ENCODE measurements at regions not wholly inside any gene's neighbourhood (a gene's known extent, or its start where the extent isn't known, plus 50 kb on each side); places are given as distances from the start of the nearest gene placed in this dataset.

DNA sequence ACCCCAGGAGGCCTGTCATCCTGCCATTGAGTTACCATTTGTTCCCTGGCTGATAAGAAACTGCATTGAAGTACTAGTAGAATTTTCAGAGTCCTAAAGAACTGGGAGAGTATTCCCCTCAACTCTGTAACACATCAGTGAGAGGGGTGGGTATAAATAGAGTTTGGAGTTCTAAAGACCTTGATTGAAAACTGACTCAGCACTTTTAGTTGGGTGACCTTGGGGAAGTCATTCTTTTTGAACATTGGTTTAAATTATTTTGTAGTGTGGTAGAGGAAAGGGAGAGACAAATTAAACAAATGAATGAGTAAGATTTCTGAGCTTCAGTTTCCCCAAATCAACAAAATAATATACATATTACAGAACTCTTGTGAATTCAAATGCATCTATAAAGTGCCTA, 344.5 kb upstream of the THBS1 start:
- TF ChIP-seq, protein P1, sequence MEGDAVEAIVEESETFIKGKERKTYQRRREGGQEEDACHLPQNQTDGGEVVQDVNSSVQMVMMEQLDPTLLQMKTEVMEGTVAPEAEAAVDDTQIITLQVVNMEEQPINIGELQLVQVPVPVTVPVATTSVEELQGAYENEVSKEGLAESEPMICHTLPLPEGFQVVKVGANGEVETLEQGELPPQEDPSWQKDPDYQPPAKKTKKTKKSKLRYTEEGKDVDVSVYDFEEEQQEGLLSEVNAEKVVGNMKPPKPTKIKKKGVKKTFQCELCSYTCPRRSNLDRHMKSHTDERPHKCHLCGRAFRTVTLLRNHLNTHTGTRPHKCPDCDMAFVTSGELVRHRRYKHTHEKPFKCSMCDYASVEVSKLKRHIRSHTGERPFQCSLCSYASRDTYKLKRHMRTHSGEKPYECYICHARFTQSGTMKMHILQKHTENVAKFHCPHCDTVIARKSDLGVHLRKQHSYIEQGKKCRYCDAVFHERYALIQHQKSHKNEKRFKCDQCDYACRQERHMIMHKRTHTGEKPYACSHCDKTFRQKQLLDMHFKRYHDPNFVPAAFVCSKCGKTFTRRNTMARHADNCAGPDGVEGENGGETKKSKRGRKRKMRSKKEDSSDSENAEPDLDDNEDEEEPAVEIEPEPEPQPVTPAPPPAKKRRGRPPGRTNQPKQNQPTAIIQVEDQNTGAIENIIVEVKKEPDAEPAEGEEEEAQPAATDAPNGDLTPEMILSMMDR (IDR thresholded peaks at IDR 0.05) = no peak

DNA sequence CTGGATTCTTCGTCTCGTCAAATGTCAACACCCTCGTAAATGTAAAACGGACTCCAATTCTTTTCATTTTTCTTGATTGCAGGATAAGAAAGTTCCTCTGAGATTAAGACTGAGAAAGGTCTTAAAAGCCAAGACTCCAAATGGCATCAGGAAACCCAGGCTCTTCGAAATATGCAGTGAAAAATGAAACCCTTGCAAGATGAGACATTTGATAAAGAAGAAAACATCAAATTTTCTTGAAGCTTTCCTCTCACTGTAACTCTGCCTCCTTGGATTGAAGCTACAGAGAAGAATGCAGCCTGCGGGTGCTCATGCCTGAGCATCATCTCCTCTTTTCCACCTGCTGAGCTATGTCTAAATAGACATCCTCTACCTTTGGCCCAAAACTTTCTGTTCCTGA, 342.4 kb upstream of the THBS1 start:
- TF ChIP-seq, protein P1 (IDR thresholded peaks at IDR 0.05) = no peak

DNA sequence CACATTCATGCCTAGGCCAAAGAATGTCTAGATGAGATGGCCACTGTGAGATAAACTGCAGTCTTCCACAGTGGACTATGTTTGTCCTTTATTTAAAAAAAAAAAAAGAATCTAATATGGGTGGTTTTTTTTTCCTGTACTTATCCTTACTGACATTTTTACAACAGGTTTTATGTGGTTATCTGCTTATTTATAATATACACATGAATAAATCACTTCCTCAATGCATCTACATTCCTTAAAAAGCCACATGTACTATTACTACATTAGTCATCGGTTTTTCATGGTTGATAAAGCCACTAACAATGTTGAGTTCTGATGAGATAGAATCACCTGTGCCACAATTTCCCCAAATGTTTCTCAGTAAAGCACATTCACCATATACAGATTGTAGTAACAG, 341.3 kb upstream of the THBS1 start:
- TF ChIP-seq, protein P1 (IDR thresholded peaks at IDR 0.05) = no peak

DNA sequence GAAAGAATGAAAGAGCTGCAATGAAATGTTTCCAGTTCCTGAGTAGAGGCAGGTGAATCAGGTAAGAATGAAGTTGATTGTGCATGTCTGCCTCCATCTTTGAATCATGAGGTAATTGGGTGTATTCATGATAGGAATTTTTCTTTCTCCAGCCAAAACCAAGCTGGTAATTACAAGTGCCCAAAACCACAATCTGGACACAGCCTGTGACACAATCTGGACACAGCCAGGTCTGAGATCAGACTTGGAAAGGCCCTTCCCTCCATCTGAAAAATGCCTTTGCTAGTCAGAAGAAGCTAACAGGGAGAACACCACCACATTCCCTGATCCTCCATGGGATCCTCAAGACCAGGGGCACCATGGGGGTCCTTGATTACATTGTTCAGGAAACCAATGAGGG, 338.5 kb upstream of the THBS1 start:
- TF ChIP-seq, protein P1 (IDR thresholded peaks at IDR 0.05) = no peak

DNA sequence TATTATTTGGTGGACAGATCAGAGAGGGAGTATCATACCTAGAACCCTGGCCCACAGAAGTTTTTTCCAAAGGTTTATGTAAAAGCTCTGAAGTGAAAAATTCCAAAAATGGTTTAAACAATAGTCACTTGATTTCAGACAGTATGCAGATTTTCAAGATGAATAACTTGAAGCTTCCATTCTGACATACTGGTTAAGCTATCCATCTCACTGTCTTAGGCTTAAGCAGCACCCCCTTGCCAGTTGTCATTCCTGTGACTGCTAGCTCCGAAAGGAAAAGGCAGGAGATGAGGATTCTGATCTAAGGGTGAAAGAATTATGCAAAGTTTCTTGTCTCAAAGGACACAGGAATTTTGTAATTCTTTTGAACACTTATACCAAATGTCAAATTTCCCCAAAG, 337.5 kb upstream of the THBS1 start:
- TF ChIP-seq, protein P1 (IDR thresholded peaks at IDR 0.05) = no peak

DNA sequence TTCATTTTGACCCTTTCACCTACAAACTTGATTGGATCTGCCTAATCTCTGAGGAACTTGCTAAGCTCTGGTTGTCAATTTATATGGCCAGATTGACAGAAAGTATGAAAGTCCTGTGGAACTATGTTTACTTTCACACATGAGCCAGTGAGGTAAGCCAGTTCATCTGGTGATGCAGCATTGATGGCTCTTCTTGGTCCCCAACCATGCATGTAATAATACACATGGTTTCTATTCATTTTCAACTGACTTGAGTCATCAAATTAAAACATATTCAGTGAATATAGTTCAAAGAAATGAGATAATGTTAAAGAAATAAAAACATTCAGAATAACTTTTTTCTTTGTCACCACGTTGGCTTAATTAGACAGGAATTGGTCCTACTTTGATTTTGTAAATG, 336.1 kb upstream of the THBS1 start:
- TF ChIP-seq, protein P1 (IDR thresholded peaks at IDR 0.05) = no peak

DNA sequence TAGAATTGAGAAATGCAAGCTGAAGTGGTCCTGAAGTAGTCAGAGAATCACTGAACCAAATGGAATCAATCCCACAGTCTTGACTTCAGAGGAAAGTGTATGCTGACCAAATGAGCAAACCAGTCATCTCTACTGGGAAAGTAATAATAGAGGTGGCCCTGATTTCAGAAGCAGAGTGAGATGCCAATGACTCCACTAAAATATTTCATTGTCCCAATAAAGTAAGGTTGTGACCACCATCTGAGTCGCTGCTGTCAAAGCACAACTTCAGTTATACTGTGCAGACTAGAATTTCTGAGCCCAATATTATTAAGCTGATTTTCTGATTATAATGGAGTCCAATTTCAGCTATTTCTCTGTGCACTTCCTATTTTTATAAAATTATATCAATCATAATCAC, 334.4 kb upstream of the THBS1 start:
- TF ChIP-seq, protein P1 (IDR thresholded peaks at IDR 0.05) = no peak

DNA sequence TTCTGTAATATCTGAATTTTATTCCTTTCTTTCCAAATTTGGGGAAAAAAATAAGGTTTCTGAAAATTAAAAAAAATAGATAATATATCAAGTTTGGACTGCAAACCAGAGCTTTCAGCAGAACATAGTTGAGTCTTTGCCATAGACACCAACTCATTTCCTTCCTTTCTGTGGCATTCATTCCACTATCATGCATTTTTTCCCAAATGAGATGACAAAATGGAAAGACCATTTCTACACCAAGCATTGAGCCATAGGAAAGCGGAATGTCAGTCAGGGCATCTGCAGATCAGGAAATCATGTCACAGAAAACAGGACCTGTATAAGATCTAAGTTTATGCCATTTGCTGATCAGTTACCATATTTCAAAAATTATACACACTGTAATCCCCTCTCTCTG, 333.3 kb upstream of the THBS1 start:
- TF ChIP-seq, protein P1 (IDR thresholded peaks at IDR 0.05) = no peak

Measured in LNCAP (cell line).